ENCODE measurements at regions not wholly inside any gene's neighbourhood (a gene's known extent, or its start where the extent isn't known, plus 50 kb on each side); places are given as distances from the start of the nearest gene placed in this dataset.

GRCh38 chr5:155587458-155587857, 573.9 kb downstream of the KIF4B start:
- TF ChIP-seq, protein P1, sequence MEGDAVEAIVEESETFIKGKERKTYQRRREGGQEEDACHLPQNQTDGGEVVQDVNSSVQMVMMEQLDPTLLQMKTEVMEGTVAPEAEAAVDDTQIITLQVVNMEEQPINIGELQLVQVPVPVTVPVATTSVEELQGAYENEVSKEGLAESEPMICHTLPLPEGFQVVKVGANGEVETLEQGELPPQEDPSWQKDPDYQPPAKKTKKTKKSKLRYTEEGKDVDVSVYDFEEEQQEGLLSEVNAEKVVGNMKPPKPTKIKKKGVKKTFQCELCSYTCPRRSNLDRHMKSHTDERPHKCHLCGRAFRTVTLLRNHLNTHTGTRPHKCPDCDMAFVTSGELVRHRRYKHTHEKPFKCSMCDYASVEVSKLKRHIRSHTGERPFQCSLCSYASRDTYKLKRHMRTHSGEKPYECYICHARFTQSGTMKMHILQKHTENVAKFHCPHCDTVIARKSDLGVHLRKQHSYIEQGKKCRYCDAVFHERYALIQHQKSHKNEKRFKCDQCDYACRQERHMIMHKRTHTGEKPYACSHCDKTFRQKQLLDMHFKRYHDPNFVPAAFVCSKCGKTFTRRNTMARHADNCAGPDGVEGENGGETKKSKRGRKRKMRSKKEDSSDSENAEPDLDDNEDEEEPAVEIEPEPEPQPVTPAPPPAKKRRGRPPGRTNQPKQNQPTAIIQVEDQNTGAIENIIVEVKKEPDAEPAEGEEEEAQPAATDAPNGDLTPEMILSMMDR (IDR thresholded peaks at IDR 0.05), result no peak
- TF ChIP-seq SIN3A (IDR thresholded peaks at IDR 0.05; ENCODE audit: borderline replicate concordance, insufficient read depth, low read depth, low read length) (no peak), REST (IDR thresholded peaks at IDR 0.05; ENCODE audit: insufficient read depth in 1 of 2, low read depth in 2 of 2, low read length in 1 of 2) (no peak)
